Endothelial cell of umbilical vein (primary cell): ENCODE measurements at regions not wholly inside any gene's neighbourhood (a gene's known extent, or its start where the extent isn't known, plus 50 kb on each side); places are given as distances from the start of the nearest gene placed in this dataset.

Experiments used
- BruUV-seq: library from RNA; stranded (reverse); fragments of 400-500 nt; replicated peaks from 2 replicates; lab custom pipeline; 2021; lab: Mats Ljungman, UMichigan
- CTCF ChIA-PET: fragments of 300-600, 350-600 bp; sonication (Branson Sonifier 250); formaldehyde crosslinking; loops from one replicate; lab custom pipeline; 2021; ENCODE audit warnings: antibody characterized with exemption, inconsistent platforms; lab: Charles Lee
- POLR2A ChIA-PET: fragments of 300-600, 350-600 bp; sonication (Branson Sonifier 250); formaldehyde crosslinking; loops from one replicate; lab custom pipeline; 2021; ENCODE audit warnings: antibody characterized with exemption, inconsistent platforms; lab: Charles Lee
- DNase-seq: peaks from one replicate; pipeline ENCODE4 v3.0.0-alpha.2; 2011; ENCODE audit warnings: low read depth, low spot score
- FAIRE-seq: peaks from 2 replicates; lab custom pipeline; 2011; peaks lifted over from hg19 to GRCh38; lab: Jason Lieb, UNC
- H2AFZ ChIP-seq: 2 replicates; pipeline ENCODE4 v1.6.0; 2012; ENCODE audit warnings: low read depth, low read length, control low read depth, inconsistent platforms
- H3K27ac ChIP-seq: 2 replicates; pipeline ENCODE4 v1.5.1; 2011; ENCODE audit warnings: low read depth, mild to moderate bottlenecking, control low read depth, low read length, moderate library complexity; ENCODE audit not compliant: insufficient read depth
- H3K27me3 ChIP-seq, 2 experiments: 2 replicates each; pipeline versions ENCODE4 v1.6.0 to v1.6.1; 2011; ENCODE audit warnings: low read length in 2 of 2, mixed read lengths in 1 of 2; ENCODE audit not compliant: control insufficient read depth in 2 of 2, insufficient read depth in 2 of 2
- H3K36me3 ChIP-seq, 2 experiments: 2 replicates in 1 of 2; 3 replicates in 1 of 2; pipeline ENCODE4 v1.5.1; 2011; ENCODE audit warnings: low read length in 2 of 2, mild to moderate bottlenecking in 1 of 2, moderate library complexity in 1 of 2; ENCODE audit not compliant: control insufficient read depth in 2 of 2, insufficient read depth in 2 of 2; ENCODE audit errors: extremely low read depth in 1 of 2
- H3K4me1 ChIP-seq: 3 replicates; pipeline ENCODE4 v1.5.1; 2011; ENCODE audit warnings: mild to moderate bottlenecking, low read length; ENCODE audit not compliant: control insufficient read depth, insufficient read depth; ENCODE audit errors: extremely low read depth
- H3K4me2 ChIP-seq: 2 replicates; pipeline ENCODE4 v1.6.1; 2011; ENCODE audit warnings: low read length, control low read depth, mixed read lengths; ENCODE audit not compliant: insufficient read depth
- H3K4me3 ChIP-seq, 3 experiments: fragments of 200-600 bp in 1 of 3; sonication (generic), shearing (Covaris generic) in 1 of 3; replicated peaks in 1 of 3; 2 replicates each; pipeline ENCODE4 v1.5.1; 2011 to 2016; ENCODE audit warnings: control low read depth in 3 of 3, low read length in 3 of 3, mild to moderate bottlenecking in 2 of 3, inconsistent platforms in 1 of 3, low read depth in 1 of 3, moderate library complexity in 1 of 3; ENCODE audit not compliant: insufficient read depth in 1 of 3
- H3K79me2 ChIP-seq: 2 replicates; pipeline ENCODE4 v1.6.0; 2012; ENCODE audit warnings: low read length, inconsistent platforms; ENCODE audit not compliant: control insufficient read depth, insufficient read depth
- H3K9ac ChIP-seq: replicated peaks from 2 replicates; pipeline ENCODE3; 2011; ENCODE audit warnings: low read length, control low read depth; ENCODE audit not compliant: insufficient read depth; ENCODE audit errors: extremely low read depth
- H3K9me1 ChIP-seq: replicated peaks from 3 replicates; pipeline ENCODE4 v1.6.0; 2011; ENCODE audit warnings: mild to moderate bottlenecking, low read length; ENCODE audit not compliant: control insufficient read depth, insufficient read depth; ENCODE audit errors: extremely low read depth
- H3K9me3 ChIP-seq: replicated peaks from 2 replicates; pipeline ENCODE4 v1.5.1; 2012; ENCODE audit warnings: low read length, inconsistent platforms; ENCODE audit not compliant: control insufficient read depth, insufficient read depth
- H4K20me1 ChIP-seq: replicated peaks from 2 replicates; pipeline ENCODE3; 2011; ENCODE audit warnings: mild to moderate bottlenecking, low read length; ENCODE audit not compliant: control insufficient read depth, insufficient read depth; ENCODE audit errors: extremely low read depth
- CTCF ChIP-seq, 2 donors: IDR thresholded peaks; 1 replicate in 1 of 2; 2 replicates in 1 of 2; pipeline ENCODE4 v1.5.1; 2011; ENCODE audit warnings: low read length in 2 of 2, mild to moderate bottlenecking in 2 of 2, moderate library complexity in 2 of 2, control low read depth in 1 of 2, inconsistent platforms in 1 of 2, low read depth in 1 of 2; ENCODE audit not compliant: insufficient read depth in 1 of 2; ENCODE audit errors: extremely low read depth in 1 of 2
- EZH2 ChIP-seq: IDR thresholded peaks from 2 replicates; pipeline ENCODE4 v1.6.1; 2012; ENCODE audit warnings: borderline replicate concordance, low read depth, mild to moderate bottlenecking, moderate library complexity, low read length, inconsistent platforms; ENCODE audit not compliant: severe bottlenecking
- FOS ChIP-seq: IDR thresholded peaks from 2 replicates; pipeline ENCODE4 v1.6.1; 2011; ENCODE audit warnings: mild to moderate bottlenecking, low read length, moderate library complexity, borderline replicate concordance; ENCODE audit not compliant: insufficient read depth
- GATA2 ChIP-seq: IDR thresholded peaks from 2 replicates; pipeline ENCODE4 v1.7.0; 2011; ENCODE audit warnings: low read depth, mild to moderate bottlenecking, moderate library complexity, mixed read lengths, low read length; ENCODE audit not compliant: insufficient read length, insufficient read depth
- MAX ChIP-seq: IDR thresholded peaks from 2 replicates; pipeline ENCODE4 v1.6.1; 2011; ENCODE audit not compliant: insufficient read depth, insufficient read length
- MYC ChIP-seq: IDR thresholded peaks from one replicate; pipeline ENCODE4 v1.6.1; 2011; ENCODE audit warnings: mild to moderate bottlenecking, low read depth, low read length
- POLR2A ChIP-seq: IDR thresholded peaks from 2 replicates; pipeline ENCODE4 v1.6.1; 2012; ENCODE audit warnings: low read depth, mild to moderate bottlenecking, control low read depth, low read length
- dilution Hi-C: fragments of 300-500 bp; cut with MboI; formaldehyde crosslinking; loops from one replicate; pipeline ENCODE4 v1.15.0; 2019; ENCODE audit warnings: low sequenced_read_pairs; ENCODE audit not compliant: extremely low pct_ligation_motif_present
- intact Hi-C: fragments of 100-400 bp; cut with micrococcal nuclease; formaldehyde crosslinking; loops from one replicate; pipeline ENCODE4 v1.10.0; 2022

- intact Hi-C loops = no loop called here
- no peak overlapping the region for H2AFZ ChIP-seq
- no TSS peak for BruUV-seq
These were observed 303.6 kb downstream of the PTPRU start for GRCh38 chr1:29539971-29540370.

More at GRCh38 chr1:29539971-29540370, 303.6 kb downstream of the PTPRU start:
- POLR2A ChIA-PET = no interaction called here
- H3K36me3 ChIP-seq = no peaks in the 10 kb centered on the region
- H3K27me3 ChIP-seq = no peaks in the 10 kb centered on the region
- no peak overlapping the region for H3K27ac ChIP-seq
- CTCF ChIA-PET = no interaction called here
- DNase-seq (no peak), FAIRE-seq (no peak)
- no peak overlapping the region for H3K4me2 ChIP-seq
- H3K4me1 ChIP-seq = no peaks in the 10 kb centered on the region
- H3K79me2 ChIP-seq = no peaks in the 10 kb centered on the region
- no peak overlapping the region for H3K9ac ChIP-seq
- no peak overlapping the region for H3K4me3 ChIP-seq
- no peaks in the 10 kb centered on the region for H3K9me3 ChIP-seq
- no peaks in the 10 kb centered on the region for H4K20me1 ChIP-seq
- dilution Hi-C loops = no loop called here
- no peaks in the 10 kb centered on the region for H3K9me1 ChIP-seq
- TF ChIP-seq MAX (no peak), FOS (no peak), GATA2 (no peak), POLR2A (no peak), MYC (no peak), CTCF (IDR thresholded peaks at IDR 0.05; ENCODE audit: extremely low read depth in 1 of 2, insufficient read depth in 1 of 2, low read depth in 1 of 2, low read length in 2 of 2) (no peak), EZH2 (no peak)
